Ramos (cell line): ENCODE measurements at regions not wholly inside any gene's neighbourhood (a gene's known extent, or its start where the extent isn't known, plus 50 kb on each side); places are given as distances from the start of the nearest gene placed in this dataset.
"Not testable (repeated sequence)": the region's sequence is repeated elsewhere in the genome, so short reads cannot be mapped to it uniquely, and the experiment has no call there.

ENCODE experiments used
- in situ Hi-C: fragments of 300-500 bp; cut with MboI; formaldehyde crosslinking; loops from one replicate; pipeline ENCODE4 v1.14.3; 2022; ENCODE audit warnings: low sequenced_read_pairs; ENCODE audit not compliant: unreplicated experiment

- in situ Hi-C loops: no loop called here
Observed at GRCh38 chr15:66982250-66982649, 83.2 kb upstream of the SMAD3 start.

GRCh38 chr15:66982816-66983215, 82.6 kb upstream of the SMAD3 start:
- in situ Hi-C loops: no loop called here

- in situ Hi-C loops: no loop called here
Observed at GRCh38 chr15:66985653-66986052, 79.7 kb upstream of the SMAD3 start.

GRCh38 chr15:66986951-66987350, 78.5 kb upstream of the SMAD3 start:
- in situ Hi-C loops: no loop called here

GRCh38 chr15:66993090-66993489, 72.3 kb upstream of the SMAD3 start:
- in situ Hi-C loops: no loop called here

- in situ Hi-C loops: no loop called here
Observed at GRCh38 chr15:66993874-66994696, 71.3 kb upstream of the SMAD3 start.

- in situ Hi-C loops: no loop called here
Observed at GRCh38 chr15:66994927-66995656, 70.3 kb upstream of the SMAD3 start.

GRCh38 chr15:66996094-66996493, 69.3 kb upstream of the SMAD3 start:
- in situ Hi-C loops: no loop called here

- in situ Hi-C loops: no loop called here
Observed at GRCh38 chr15:66997212-66997611, 68.2 kb upstream of the SMAD3 start.

GRCh38 chr15:66998234-66998633, 67.2 kb upstream of the SMAD3 start:
- in situ Hi-C loops: not testable (repeated sequence)

- in situ Hi-C loops: no loop called here
Observed at GRCh38 chr15:66999046-66999968, 66.1 kb upstream of the SMAD3 start.

- in situ Hi-C loops: no loop called here
Observed at GRCh38 chr15:67000896-67001295, 64.5 kb upstream of the SMAD3 start.

GRCh38 chr15:67002368-67002767, 63.0 kb upstream of the SMAD3 start:
- in situ Hi-C loops: no loop called here

- in situ Hi-C loops: no loop called here
Observed at GRCh38 chr15:67003586-67003985, 61.8 kb upstream of the SMAD3 start.

- in situ Hi-C loops: no loop called here
Observed at GRCh38 chr15:67004142-67004541, 61.3 kb upstream of the SMAD3 start.

- in situ Hi-C loops: no loop called here
Observed at GRCh38 chr15:67005294-67005996, 60.0 kb upstream of the SMAD3 start.

- in situ Hi-C loops: no loop called here
Observed at GRCh38 chr15:67006083-67007065, 59.0 kb upstream of the SMAD3 start.

- in situ Hi-C loops: no loop called here
Observed at GRCh38 chr15:67009576-67010569, 55.5 kb upstream of the SMAD3 start.
